ENCODE measurements at regions not wholly inside any gene's neighbourhood (a gene's known extent, or its start where the extent isn't known, plus 50 kb on each side); places are given as distances from the start of the nearest gene placed in this dataset.
"Not testable (repeated sequence)": the region's sequence is repeated elsewhere in the genome, so short reads cannot be mapped to it uniquely, and the experiment has no call there.

DNA sequence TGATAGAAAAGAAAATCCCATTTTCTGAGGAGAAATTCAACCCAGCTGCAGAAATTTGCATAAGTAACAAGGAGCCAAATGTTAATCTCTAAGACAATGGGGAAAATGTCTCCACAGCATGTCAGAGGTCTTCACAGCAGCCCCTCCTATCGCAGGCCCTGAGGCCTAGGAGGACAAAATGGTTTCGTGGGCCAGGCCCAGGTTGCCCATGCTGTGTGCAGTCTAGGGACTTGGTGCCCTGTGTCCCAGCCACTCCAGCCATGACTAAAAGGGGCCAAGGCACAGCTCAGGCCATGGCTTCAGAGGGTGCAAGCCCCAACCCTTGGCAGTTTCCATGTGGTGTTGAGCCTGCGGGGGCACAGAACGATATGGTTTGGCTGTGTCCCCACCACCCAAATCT is 369.0 kb downstream of the ZIC3 start:
- not testable (repeated sequence) for FAIRE-seq; DNase-seq (ENCODE audit: low read depth); H3K9me3 Mint-ChIP-seq (ENCODE audit: unreplicated experiment)

DNA sequence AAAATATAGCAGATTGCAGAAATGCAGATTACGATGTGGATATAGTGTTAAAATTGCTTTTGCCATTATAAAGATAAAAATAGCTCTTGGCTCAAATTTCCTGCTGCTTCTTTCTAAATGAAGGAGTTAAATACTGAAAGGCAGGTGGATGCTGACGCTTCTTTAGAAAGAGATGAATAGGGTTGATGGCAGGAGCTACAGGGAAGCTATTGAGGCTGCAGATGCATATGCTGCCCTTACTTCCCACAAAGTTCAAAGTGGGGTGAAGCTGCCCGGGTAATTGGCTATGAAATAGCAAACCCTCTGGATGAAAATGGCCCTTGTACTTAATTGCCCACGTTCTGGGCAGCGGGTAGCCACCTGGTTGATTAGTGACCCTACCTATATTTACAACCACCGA is 379.5 kb downstream of the ZIC3 start:
- no peaks in the 10 kb centered on the region for H3K27me3 Mint-ChIP-seq (ENCODE audit: low read depth, unreplicated experiment)
- Histone ChIP-seq H3K27ac (ENCODE audit: low read depth, low read length) (no peak overlapping the region), H3K4me1 (ENCODE audit: insufficient read depth, low read length) (no peaks in the 10 kb centered on the region), H3K27me3 (ENCODE audit: insufficient read depth, low read length) (no peaks in the 10 kb centered on the region), H3K9ac (ENCODE audit: low read length) (no peak overlapping the region), H2AFZ (ENCODE audit: low read depth, low read length) (no peak overlapping the region), H3K36me3 (ENCODE audit: insufficient read depth, low read length) (no peaks in the 10 kb centered on the region), H3K79me2 (ENCODE audit: insufficient read depth, low read length) (no peaks in the 10 kb centered on the region), H3K9me3 (ENCODE audit: insufficient read depth, low read depth, low read length) (no peaks in the 10 kb centered on the region), H4K20me1 (ENCODE audit: insufficient read depth, low read length) (no peaks in the 10 kb centered on the region), H3K4me3 (ENCODE audit: insufficient read depth, low read depth, low read length) (no peak overlapping the region), H3K4me2 (ENCODE audit: low read length) (no peak overlapping the region)
- H3K9me3 Mint-ChIP-seq (ENCODE audit: unreplicated experiment): peaks cover 3% of the 10 kb centered on the region
- H3K4me1 Mint-ChIP-seq (ENCODE audit: low read depth, unreplicated experiment): no peaks in the 10 kb centered on the region
- H3K36me3 Mint-ChIP-seq (ENCODE audit: low read depth, unreplicated experiment): no peaks in the 10 kb centered on the region
- H3K27ac Mint-ChIP-seq (ENCODE audit: unreplicated experiment): no peak overlapping the region
- TF ChIP-seq, protein P1, sequence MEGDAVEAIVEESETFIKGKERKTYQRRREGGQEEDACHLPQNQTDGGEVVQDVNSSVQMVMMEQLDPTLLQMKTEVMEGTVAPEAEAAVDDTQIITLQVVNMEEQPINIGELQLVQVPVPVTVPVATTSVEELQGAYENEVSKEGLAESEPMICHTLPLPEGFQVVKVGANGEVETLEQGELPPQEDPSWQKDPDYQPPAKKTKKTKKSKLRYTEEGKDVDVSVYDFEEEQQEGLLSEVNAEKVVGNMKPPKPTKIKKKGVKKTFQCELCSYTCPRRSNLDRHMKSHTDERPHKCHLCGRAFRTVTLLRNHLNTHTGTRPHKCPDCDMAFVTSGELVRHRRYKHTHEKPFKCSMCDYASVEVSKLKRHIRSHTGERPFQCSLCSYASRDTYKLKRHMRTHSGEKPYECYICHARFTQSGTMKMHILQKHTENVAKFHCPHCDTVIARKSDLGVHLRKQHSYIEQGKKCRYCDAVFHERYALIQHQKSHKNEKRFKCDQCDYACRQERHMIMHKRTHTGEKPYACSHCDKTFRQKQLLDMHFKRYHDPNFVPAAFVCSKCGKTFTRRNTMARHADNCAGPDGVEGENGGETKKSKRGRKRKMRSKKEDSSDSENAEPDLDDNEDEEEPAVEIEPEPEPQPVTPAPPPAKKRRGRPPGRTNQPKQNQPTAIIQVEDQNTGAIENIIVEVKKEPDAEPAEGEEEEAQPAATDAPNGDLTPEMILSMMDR (IDR thresholded peaks at IDR 0.05; ENCODE audit: insufficient read depth, low read depth, low read length): no peak
- TF ChIP-seq EZH2 (IDR thresholded peaks at IDR 0.05; ENCODE audit: insufficient read depth, low read length): no peak
- no peak overlapping the region for H3K4me3 Mint-ChIP-seq (ENCODE audit: unreplicated experiment)
- FAIRE-seq (no peak), DNase-seq (ENCODE audit: low read depth) (no peak)

More for the DNA sequence above, 369.0 kb downstream of the ZIC3 start:
- not testable (repeated sequence) for H2AFZ ChIP-seq (ENCODE audit: low read depth, low read length); H3K27me3 ChIP-seq (ENCODE audit: insufficient read depth, low read length); H3K9me3 ChIP-seq (ENCODE audit: insufficient read depth, low read depth, low read length); H3K4me3 ChIP-seq (ENCODE audit: insufficient read depth, low read depth, low read length); H4K20me1 ChIP-seq (ENCODE audit: insufficient read depth, low read length); H3K36me3 Mint-ChIP-seq (ENCODE audit: low read depth, unreplicated experiment); H3K4me3 Mint-ChIP-seq (ENCODE audit: unreplicated experiment); H3K27me3 Mint-ChIP-seq (ENCODE audit: low read depth, unreplicated experiment); H3K4me2 ChIP-seq (ENCODE audit: low read length); H3K27ac ChIP-seq (ENCODE audit: low read depth, low read length); H3K79me2 ChIP-seq (ENCODE audit: insufficient read depth, low read length); H3K4me1 ChIP-seq (ENCODE audit: insufficient read depth, low read length); H3K36me3 ChIP-seq (ENCODE audit: insufficient read depth, low read length); H3K4me1 Mint-ChIP-seq (ENCODE audit: low read depth, unreplicated experiment); H3K9ac ChIP-seq (ENCODE audit: low read length); H3K27ac Mint-ChIP-seq (ENCODE audit: unreplicated experiment)

DNA sequence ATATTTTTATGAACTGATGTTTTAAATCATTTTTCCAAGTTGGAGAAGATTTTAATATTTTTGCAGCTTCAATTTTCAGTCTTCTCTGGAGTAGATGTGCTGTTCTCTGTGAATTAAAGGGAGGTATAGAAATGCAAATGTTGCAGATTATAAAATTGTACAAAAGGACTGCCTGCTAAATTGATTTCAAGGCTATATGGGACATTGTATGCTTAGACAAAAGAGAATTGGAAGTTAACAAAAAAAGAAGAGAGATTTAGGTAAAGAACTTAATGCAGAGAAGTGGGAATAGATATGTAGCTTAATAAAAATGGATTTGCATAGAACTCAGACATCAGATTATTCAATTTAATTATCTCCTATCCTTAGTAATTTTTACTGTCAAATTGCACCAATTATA is 403.3 kb downstream of the ZIC3 start:
- Mint-ChIP-seq H3K36me3 (ENCODE audit: low read depth, unreplicated experiment) (peaks cover 2% of the 10 kb centered on the region), H3K27ac (ENCODE audit: unreplicated experiment) (no peak overlapping the region), H3K4me1 (ENCODE audit: low read depth, unreplicated experiment) (no peaks in the 10 kb centered on the region), H3K9me3 (ENCODE audit: unreplicated experiment) (peaks cover 5% of the 10 kb centered on the region), H3K27me3 (ENCODE audit: low read depth, unreplicated experiment) (peaks cover 5% of the 10 kb centered on the region), H3K4me3 (ENCODE audit: unreplicated experiment) (no peak overlapping the region)
- TF ChIP-seq, protein P1 (IDR thresholded peaks at IDR 0.05; ENCODE audit: insufficient read depth, low read depth, low read length): no peak
- no peak for TF ChIP-seq EZH2 (IDR thresholded peaks at IDR 0.05; ENCODE audit: insufficient read depth, low read length)
- no peak overlapping the region for H3K27ac ChIP-seq (ENCODE audit: low read depth, low read length)
- H3K9me3 ChIP-seq (ENCODE audit: insufficient read depth, low read depth, low read length): no peaks in the 10 kb centered on the region
- no peaks in the 10 kb centered on the region for H3K27me3 ChIP-seq (ENCODE audit: insufficient read depth, low read length)
- H4K20me1 ChIP-seq (ENCODE audit: insufficient read depth, low read length): no peaks in the 10 kb centered on the region
- no peak overlapping the region for H2AFZ ChIP-seq (ENCODE audit: low read depth, low read length)
- FAIRE-seq: no peak
- no peaks in the 10 kb centered on the region for H3K79me2 ChIP-seq (ENCODE audit: insufficient read depth, low read length)
- H3K4me2 ChIP-seq (ENCODE audit: low read length): no peak overlapping the region
- no peak for DNase-seq (ENCODE audit: low read depth)
- no peaks in the 10 kb centered on the region for H3K4me1 ChIP-seq (ENCODE audit: insufficient read depth, low read length)
- no peak overlapping the region for H3K9ac ChIP-seq (ENCODE audit: low read length)
- H3K4me3 ChIP-seq (ENCODE audit: insufficient read depth, low read depth, low read length): no peak overlapping the region
- H3K36me3 ChIP-seq (ENCODE audit: insufficient read depth, low read length): no peaks in the 10 kb centered on the region

Measured in astrocyte (in vitro differentiated cells and primary cell).